GM12874 (cell line): ENCODE measurements at regions not wholly inside any gene's neighbourhood (a gene's known extent, or its start where the extent isn't known, plus 50 kb on each side); places are given as distances from the start of the nearest gene placed in this dataset.

ENCODE experiments used
- TF ChIP-seq, protein P1 (sequence below): IDR thresholded peaks from 2 replicates; pipeline ENCODE4 v1.5.1; 2011; ENCODE audit warnings: low read depth, mild to moderate bottlenecking, control low read depth, low read length, moderate library complexity; ENCODE audit not compliant: insufficient read depth

DNA sequence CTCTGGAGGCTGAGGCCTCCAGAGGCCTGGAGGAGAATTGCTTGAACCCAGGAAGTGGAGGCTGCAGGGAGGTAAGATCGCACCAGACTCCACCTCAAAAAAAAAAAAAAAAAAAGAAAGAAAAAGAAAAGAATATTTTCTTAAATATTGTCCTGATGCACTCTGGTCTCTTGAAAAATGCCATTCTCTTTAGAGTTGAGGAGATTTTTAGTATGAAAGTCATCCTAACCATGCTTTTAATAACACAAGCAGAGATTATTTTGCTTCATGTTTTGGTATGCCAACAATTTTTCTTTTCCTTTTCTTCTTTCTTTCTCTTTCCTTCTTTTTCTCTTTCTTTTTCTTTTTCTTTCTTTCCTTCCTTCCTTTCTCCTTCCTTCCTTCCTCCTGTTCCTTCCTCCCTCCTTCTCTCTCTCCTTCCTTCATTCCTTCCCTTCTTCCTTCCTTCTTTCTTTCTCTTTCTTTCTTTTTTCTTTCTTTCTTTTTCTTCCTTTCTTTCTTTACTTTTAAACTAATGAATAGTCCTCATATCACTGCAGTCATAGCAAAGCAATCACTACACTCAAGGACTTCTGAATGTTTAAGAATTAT, 116.9 kb upstream of the CCNH start:
- TF ChIP-seq, protein P1, sequence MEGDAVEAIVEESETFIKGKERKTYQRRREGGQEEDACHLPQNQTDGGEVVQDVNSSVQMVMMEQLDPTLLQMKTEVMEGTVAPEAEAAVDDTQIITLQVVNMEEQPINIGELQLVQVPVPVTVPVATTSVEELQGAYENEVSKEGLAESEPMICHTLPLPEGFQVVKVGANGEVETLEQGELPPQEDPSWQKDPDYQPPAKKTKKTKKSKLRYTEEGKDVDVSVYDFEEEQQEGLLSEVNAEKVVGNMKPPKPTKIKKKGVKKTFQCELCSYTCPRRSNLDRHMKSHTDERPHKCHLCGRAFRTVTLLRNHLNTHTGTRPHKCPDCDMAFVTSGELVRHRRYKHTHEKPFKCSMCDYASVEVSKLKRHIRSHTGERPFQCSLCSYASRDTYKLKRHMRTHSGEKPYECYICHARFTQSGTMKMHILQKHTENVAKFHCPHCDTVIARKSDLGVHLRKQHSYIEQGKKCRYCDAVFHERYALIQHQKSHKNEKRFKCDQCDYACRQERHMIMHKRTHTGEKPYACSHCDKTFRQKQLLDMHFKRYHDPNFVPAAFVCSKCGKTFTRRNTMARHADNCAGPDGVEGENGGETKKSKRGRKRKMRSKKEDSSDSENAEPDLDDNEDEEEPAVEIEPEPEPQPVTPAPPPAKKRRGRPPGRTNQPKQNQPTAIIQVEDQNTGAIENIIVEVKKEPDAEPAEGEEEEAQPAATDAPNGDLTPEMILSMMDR, result no peak

DNA sequence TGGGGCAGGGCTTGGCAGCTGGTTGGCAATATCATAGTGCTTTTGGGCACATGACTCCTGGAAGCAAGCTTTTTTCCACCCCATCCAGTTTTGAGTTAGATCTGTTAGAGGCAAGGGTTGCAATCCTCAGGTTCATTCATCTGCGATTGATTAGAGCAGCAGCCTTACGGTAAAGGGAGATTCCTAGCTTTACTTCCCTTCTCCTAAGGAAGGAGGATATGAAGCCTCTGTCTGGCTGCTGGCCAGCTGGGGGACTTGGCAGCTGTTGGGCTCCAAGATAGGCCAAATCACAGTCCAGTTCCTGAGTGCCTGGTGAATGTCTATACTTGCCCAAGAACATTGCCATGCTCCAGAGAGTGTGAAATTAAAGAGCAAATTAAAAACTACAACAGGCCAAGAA, 113.4 kb upstream of the CCNH start:
- TF ChIP-seq, protein P1, result no peak

DNA sequence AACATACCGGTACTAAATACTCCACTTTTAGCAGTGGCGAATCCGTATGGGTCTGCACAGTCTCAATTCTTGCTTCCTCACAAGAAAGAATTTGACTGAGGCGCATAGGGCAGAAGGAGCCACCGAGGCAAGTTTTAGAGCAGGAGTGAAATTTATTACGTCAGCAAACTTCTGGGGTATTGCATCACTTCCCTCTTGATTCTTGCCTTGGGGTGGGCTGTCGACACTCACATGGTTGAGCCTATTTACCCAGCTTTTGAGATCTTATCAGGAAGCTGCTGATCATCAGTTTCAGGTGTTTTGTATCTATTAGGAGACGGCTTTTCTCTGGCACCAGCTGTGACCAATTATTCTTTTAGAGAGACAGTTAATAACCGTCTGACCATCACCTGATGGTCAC, 111.5 kb upstream of the CCNH start:
- TF ChIP-seq, protein P1, result no peak

DNA sequence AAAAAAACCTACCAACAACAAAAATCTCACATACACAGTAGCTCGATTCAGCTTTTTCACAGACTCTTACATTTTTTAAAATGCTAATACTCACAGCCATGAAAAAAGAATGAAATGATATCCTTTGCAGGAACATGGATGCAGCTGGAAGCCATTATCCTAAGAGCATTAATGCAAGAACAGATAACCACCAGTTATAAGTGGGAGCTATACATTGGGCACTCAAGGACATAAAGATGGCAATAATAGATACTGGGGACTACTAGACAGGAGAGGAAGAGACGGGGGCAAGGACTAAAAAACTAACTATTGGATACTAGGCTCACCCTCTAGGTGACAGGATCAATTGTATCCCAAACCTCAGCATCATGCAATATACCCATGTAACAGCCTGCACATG, 90.3 kb upstream of the CCNH start:
- TF ChIP-seq, protein P1, result no peak

DNA sequence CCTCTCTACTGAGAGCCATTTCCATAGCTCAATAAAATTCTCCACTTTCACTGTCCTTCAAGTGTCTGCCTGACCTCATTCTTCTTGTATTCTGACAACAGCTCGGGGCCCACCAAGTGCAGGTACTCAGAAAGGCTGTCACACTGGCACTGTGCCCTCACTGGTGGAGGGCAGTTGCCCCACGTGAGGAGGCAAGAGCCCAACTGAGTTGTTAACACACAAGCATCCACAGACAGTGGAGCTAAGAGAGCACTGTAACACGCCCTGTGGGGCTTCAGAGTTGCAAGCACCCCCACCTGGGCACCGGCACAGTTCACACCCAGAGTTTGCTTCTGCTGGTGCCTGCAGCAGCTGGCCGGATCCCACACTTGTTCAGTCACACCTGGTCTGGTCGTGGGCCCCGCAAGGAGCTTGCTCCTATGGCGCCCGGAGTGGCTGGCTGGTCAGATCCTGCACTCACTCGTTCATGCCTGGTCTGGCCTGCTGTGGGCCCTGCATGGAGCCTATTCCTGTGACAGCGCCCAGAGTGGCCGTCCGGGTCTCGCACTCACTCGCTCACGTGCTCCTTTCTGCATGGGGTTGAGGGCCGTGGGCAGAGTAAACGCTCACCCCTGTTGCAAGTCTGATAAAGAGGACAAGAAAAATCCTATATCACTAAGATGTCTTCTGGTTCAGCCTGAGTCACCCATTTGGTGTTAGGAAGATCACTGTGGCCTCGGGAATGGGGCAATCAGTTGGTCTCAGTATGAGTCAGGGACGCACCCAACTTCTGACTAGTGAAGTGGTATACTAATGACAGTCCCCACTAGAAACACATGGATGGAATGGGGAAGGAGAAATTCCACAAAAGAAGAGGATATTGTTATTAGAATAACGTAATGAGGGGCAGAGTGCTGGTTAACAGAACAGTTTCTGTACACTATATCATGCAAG, 87.0 kb upstream of the CCNH start:
- TF ChIP-seq, protein P1, result no peak
